ENCODE measurements at regions not wholly inside any gene's neighbourhood (a gene's known extent, or its start where the extent isn't known, plus 50 kb on each side); places are given as distances from the start of the nearest gene placed in this dataset.
A peak's percentile ranks its signal among the peaks of the same experiment; 100 is the strongest.
"Not testable (repeated sequence)": the region's sequence is repeated elsewhere in the genome, so short reads cannot be mapped to it uniquely, and the experiment has no call there.

DNA sequence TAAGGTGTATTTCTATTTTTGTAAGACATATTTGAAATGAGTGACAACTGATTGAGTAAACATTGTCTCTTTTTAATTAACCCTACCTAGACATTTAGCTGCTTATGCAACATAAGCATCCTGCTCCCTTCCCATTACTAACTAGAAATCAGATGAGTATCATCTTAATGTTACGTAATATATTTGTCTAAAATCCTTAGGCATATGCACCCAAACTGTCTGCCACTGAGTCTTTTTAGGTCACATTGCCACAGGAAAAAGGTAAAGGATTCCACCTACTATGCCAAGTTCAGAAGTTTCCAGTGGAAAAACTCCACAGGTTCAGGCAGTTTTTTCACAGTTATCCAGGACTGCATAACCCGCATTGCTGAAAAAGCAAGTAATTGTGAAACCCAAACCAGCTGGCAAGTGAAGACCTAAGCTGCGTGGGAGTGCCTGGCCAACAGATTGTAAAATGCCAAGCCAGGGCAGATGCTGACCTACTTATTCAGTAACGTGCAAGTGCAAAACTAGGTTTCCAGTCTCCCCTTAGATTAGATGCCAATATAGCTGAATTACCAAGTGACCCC lies 983.7 kb downstream of the GATA3 start:
- no peaks in the 10 kb centered on the region for H3K36me3 Mint-ChIP-seq
- CTCF ChIA-PET: no interaction called here
- no peak overlapping the region for H3K27ac Mint-ChIP-seq
- no peaks in the 10 kb centered on the region for H3K9me3 Mint-ChIP-seq
- H3K4me1 Mint-ChIP-seq: no peaks in the 10 kb centered on the region
- H3K27me3 Mint-ChIP-seq: no peaks in the 10 kb centered on the region
- DNase-seq: no peak
- no peak overlapping the region for H3K4me3 Mint-ChIP-seq

DNA sequence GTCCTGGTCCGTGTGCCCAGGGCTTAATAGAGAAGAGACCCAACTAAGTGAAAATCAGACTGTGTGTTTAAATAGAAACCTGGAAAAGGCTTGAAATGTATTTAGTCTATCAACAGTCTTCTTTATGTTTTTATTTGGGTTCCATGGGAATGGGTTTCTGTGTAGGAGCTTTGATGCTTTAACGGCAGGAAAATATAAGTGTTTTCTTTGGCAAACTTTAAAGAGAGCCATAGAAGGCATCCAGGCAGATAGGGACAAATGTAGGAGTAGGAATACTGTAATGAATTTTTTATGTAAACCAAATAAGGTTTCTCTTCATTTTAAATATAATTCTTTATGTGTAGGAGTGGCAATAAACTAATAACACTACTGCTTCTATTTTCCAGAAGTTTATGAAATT lies 989.0 kb downstream of the GATA3 start:
- no peak overlapping the region for H3K27ac Mint-ChIP-seq
- H3K4me3 Mint-ChIP-seq: no peak overlapping the region
- H3K27me3 Mint-ChIP-seq: peaks cover 3% of the 10 kb centered on the region
- CTCF ChIA-PET: no interaction called here
- peaks cover 2% of the 10 kb centered on the region for H3K9me3 Mint-ChIP-seq
- DNase-seq: no peak
- H3K36me3 Mint-ChIP-seq: no peaks in the 10 kb centered on the region
- H3K4me1 Mint-ChIP-seq: no peaks in the 10 kb centered on the region

DNA sequence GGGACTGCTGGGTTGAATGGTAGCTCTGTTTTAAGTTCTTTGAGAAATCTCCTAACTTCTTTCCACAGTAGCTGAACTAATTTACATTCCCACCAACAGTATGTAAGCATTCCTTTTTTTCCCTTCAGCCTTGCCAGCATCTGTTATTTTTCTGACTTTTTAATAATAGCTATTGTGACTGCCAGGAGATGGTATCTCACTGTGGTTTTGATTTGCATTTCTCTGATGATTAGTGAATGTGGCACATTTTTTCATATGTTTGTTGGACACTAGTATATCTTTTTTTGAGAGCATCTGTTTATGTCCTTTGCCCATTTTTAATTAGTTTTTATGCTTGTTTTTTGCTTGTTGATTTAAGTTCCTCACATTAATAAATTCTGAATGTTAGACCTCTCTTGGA lies 990.8 kb downstream of the GATA3 start:
- H3K36me3 Mint-ChIP-seq: no peaks in the 10 kb centered on the region
- no peak for DNase-seq
- no peaks in the 10 kb centered on the region for H3K4me1 Mint-ChIP-seq
- H3K27me3 Mint-ChIP-seq: peaks cover 3% of the 10 kb centered on the region
- no peak overlapping the region for H3K4me3 Mint-ChIP-seq
- H3K9me3 Mint-ChIP-seq: peaks cover 5% of the 10 kb centered on the region
- no peak overlapping the region for H3K27ac Mint-ChIP-seq
- CTCF ChIA-PET: no interaction called here

DNA sequence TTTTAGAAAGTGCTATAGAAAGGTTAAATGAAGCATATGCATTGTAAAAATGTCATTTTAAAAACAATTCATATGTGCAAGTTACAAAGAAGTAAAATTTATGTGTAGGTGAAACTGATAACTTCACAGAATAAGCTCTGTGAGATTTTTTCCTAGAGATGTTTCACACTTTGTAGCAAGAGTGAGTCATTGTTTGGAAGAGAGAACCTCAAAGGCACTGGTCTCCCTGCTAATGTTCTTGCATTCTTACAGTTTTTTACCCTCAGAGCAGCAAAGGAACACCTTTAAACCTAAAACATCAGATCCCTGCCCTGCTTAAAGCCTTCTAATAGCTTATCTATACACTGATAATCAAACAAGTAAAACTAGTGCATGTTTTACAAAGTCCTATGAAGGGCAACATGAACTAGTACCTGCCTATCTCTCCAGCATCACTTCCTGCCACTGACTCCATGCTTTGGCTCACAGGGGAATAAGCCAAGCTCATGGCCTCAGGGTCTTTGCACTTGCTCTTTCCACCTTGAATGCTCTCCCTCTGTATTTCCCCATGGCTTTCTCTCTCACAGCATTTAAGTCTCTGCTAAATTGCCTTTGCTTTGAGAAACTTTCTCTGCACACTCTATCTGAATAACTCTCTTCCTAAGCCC lies 997.0 kb downstream of the GATA3 start:
- Mint-ChIP-seq H3K36me3 (peaks cover 1% of the 10 kb centered on the region), H3K4me3 (no peak overlapping the region)
- CTCF ChIA-PET: interaction anchor here (0.6 kb wide), 1 partner anchor 1268 kb away, joined by 3 read pairs; no protein-coding TSS in a partner anchor

DNA sequence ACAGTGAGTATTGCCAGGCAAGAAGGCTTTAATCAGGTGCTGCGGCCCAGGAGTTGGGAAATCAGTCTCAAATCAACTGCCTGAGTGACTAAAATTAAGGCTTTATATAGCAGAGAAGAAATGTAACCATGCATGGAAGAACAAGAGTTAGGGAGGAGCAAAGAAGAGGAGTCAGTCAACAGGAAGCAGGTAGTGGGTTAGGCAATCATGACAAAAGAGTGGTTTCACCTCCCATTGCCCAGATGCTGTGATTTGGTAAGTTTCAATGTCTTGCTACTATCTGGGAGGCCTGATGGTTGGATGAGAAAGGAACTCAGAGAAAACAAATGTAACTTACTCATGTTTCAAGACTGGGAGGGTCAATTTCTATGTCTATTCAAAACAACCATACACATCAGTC lies 998.3 kb downstream of the GATA3 start:
- CTCF ChIA-PET: no interaction called here
- Mint-ChIP-seq H3K36me3 (peaks cover 1% of the 10 kb centered on the region), H3K9me3 (peaks cover 21% of the 10 kb centered on the region), H3K4me1 (peaks cover 19% of the 10 kb centered on the region), H3K4me3 (no peak overlapping the region), H3K27me3 (peaks cover 4% of the 10 kb centered on the region), H3K27ac (peak overlapping the region; percentile 60)
- DNase-seq: peak; percentile 28

More for the DNA sequence above, 997.0 kb downstream of the GATA3 start:
- DNase-seq: no peak
- Mint-ChIP-seq H3K9me3 (peaks cover 14% of the 10 kb centered on the region), H3K27me3 (no peaks in the 10 kb centered on the region), H3K27ac (no peak overlapping the region), H3K4me1 (peaks cover 19% of the 10 kb centered on the region)

DNA sequence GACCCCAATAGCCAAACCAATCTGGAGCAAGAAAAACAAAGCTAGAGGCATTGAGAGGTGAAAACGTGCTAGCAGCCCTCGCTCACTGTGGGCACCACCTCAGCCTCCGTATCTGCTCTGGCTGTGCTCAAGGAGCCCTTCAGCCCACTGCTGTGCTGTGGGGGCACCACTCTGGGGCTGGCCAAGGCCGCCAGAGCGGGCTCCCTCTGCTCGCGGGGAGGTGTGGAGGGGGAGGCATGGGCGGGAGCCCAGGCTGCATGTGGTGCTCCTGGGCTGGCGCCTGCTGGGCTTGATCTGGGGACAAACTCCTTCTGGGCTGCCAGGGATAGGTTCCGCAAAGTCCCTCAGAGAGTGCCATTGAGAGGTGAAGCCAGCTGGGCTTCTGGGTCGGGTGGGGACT lies 1002.0 kb downstream of the GATA3 start:
- Mint-ChIP-seq H3K9me3 (peaks cover 19% of the 10 kb centered on the region), H3K36me3 (peaks cover 1% of the 10 kb centered on the region), H3K27ac (no peak overlapping the region), H3K4me3 (no peak overlapping the region), H3K4me1 (peaks cover 25% of the 10 kb centered on the region), H3K27me3 (peaks cover 4% of the 10 kb centered on the region)
- DNase-seq: no peak
- CTCF ChIA-PET: no interaction called here

DNA sequence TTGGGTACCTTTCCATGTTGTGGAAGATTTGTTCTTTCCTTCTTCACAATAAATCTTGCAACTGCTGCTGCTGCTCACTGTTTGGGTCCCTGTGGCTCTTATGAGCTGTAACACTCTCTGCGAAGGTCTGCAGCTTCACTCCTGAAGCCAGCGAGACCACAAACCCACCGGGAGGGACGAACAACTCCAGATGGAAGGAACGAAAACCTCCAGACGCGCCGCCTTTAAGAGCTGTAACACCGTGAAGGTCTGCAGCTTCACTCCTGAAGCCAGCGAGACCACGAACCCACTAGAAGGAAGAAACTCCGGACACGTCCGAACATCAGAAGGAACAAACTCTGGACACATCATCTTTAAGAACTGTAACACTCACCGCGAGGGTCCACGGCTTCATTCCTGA lies 1002.8 kb downstream of the GATA3 start:
- H3K4me3 Mint-ChIP-seq, H3K36me3 Mint-ChIP-seq, H3K27me3 Mint-ChIP-seq, CTCF ChIA-PET, DNase-seq, H3K27ac Mint-ChIP-seq: not testable (repeated sequence)
- peaks cover 19% of the 10 kb centered on the region for H3K4me1 Mint-ChIP-seq
- H3K9me3 Mint-ChIP-seq: peaks cover 19% of the 10 kb centered on the region

DNA sequence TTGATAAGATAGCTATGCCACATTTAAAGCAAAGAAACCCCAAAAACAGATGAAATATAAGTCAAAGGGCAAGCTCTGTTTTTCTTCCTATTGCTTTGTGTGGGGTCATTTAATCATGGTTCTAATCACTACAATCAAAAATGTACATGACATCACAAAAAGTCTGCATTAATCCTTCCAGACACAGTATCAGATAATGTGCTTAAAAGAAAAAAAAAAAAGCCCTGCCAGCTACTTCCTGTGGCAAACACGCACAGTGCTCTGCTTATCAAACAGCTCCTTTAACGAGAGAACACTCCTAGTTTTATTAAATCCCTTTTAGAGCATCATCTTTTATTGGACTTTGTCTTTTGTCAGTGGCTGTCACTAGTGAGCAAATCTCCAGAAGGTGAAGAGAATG lies 1005.8 kb downstream of the GATA3 start:
- no peak for DNase-seq
- Mint-ChIP-seq H3K27me3 (peaks cover 4% of the 10 kb centered on the region), H3K4me3 (no peak overlapping the region), H3K27ac (no peak overlapping the region), H3K36me3 (no peaks in the 10 kb centered on the region), H3K9me3 (peaks cover 11% of the 10 kb centered on the region), H3K4me1 (peaks cover 8% of the 10 kb centered on the region)
- CTCF ChIA-PET: no interaction called here

DNA sequence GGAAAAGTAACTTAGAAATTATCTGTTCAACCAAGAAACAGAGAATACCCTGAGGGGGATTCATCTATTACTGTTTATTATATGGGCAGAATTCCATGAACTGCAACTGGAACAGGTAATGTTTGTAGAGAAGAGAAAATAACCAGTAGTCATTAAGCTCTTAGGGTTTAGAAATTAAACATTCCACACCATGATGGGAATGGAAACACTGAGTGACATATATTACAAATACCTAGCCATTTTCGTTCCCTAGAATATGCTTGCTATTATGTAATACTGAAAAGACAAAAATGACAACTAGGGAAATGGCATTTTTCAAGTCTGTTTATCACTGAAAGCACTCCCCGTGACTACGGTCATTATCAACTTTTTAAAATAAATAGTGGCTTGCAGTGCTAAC lies 1007.4 kb downstream of the GATA3 start:
- no peak overlapping the region for H3K27ac Mint-ChIP-seq
- DNase-seq: no peak
- H3K4me1 Mint-ChIP-seq: peaks cover 8% of the 10 kb centered on the region
- no peaks in the 10 kb centered on the region for H3K36me3 Mint-ChIP-seq
- CTCF ChIA-PET: no interaction called here
- no peak overlapping the region for H3K4me3 Mint-ChIP-seq
- H3K27me3 Mint-ChIP-seq: peaks cover 4% of the 10 kb centered on the region
- peaks cover 7% of the 10 kb centered on the region for H3K9me3 Mint-ChIP-seq

DNA sequence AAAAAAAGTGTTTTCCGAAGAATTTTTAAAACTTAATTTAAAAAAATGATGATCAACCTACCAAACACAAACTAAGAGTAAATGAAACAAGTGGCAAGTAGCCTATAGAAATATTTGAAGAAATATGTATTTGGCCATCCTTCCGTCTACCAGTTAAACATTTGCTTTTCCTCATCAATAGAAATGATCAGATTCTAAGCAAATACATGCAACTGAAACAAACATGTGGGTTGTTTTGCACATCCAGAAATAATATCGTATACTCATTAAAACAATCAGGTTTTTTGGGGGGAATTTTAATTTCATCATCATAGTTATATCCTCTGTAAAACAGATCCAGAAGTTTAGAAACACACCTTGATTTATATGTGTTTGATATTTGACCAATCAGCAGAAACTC lies 1011.7 kb downstream of the GATA3 start:
- CTCF ChIA-PET: no interaction called here
- H3K36me3 Mint-ChIP-seq: no peaks in the 10 kb centered on the region
- H3K27ac Mint-ChIP-seq: no peak overlapping the region
- H3K27me3 Mint-ChIP-seq: no peaks in the 10 kb centered on the region
- no peaks in the 10 kb centered on the region for H3K4me1 Mint-ChIP-seq
- no peak overlapping the region for H3K4me3 Mint-ChIP-seq
- no peaks in the 10 kb centered on the region for H3K9me3 Mint-ChIP-seq
- no peak for DNase-seq

DNA sequence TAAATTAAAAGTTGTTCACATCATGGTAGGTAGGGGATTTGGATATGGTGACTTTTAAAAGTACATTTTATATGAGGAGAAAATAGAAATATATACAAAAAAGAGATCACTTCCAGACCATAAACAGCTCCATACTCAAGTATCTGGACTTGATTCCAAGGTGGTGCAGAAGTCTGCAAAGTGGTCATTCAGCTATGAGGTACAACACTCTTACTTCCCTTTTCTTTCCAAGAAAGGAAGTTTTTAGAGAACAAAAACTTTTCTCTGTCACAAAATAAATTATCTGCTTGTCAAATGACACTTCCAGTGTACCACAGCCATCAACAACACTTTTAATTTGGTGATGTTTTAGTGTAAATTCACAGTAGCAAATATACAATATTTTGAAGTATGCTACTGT lies 1013.5 kb downstream of the GATA3 start:
- no peak for DNase-seq
- no peaks in the 10 kb centered on the region for H3K9me3 Mint-ChIP-seq
- CTCF ChIA-PET: no interaction called here
- H3K27me3 Mint-ChIP-seq: no peaks in the 10 kb centered on the region
- H3K4me3 Mint-ChIP-seq: no peak overlapping the region
- no peak overlapping the region for H3K27ac Mint-ChIP-seq
- H3K36me3 Mint-ChIP-seq: no peaks in the 10 kb centered on the region
- no peaks in the 10 kb centered on the region for H3K4me1 Mint-ChIP-seq

DNA sequence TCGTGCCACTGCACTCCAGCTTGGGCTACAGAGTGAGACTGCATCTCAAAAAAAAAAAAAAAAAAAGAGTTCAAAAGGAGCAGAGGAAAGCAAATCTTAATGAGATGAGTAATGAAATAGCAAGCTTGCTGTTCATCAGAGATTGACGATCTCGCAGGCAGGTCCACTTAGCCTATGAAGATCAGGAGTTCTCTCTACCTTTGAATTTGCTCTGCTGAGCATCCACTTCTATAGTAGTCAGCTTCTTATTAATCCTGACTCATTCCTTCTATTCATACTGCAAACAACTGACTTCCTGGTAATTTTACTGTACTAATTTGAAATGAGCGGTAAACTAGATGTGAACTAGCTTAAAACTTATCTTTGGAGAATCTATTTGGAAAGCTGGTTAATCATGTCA lies 1014.6 kb downstream of the GATA3 start:
- Mint-ChIP-seq H3K27ac (no peak overlapping the region), H3K36me3 (no peaks in the 10 kb centered on the region), H3K9me3 (no peaks in the 10 kb centered on the region), H3K4me3 (no peak overlapping the region), H3K4me1 (no peaks in the 10 kb centered on the region), H3K27me3 (no peaks in the 10 kb centered on the region)
- CTCF ChIA-PET: no interaction called here
- no peak for DNase-seq

DNA sequence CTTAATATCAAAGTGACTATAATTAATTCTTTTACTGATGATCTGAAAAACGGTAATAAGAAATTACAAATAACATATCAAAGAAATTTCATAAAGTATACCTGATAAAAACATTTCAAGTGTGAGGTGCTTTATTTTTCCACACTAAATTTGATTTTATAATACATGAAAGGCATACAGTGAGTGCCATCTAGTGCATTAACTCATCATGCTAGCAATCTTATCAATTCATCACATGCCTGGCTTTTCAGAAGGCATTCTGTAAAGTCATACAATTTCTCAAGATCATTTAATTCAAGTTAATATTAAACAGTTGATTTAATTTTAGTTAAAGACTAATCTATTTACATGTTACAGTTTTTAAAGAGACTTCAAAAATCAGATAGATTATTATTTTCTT lies 1020.9 kb downstream of the GATA3 start:
- DNase-seq: no peak
- H3K9me3 Mint-ChIP-seq: peaks cover 3% of the 10 kb centered on the region
- no peak overlapping the region for H3K4me3 Mint-ChIP-seq
- CTCF ChIA-PET: no interaction called here
- no peaks in the 10 kb centered on the region for H3K27me3 Mint-ChIP-seq
- no peaks in the 10 kb centered on the region for H3K36me3 Mint-ChIP-seq
- H3K4me1 Mint-ChIP-seq: no peaks in the 10 kb centered on the region
- no peak overlapping the region for H3K27ac Mint-ChIP-seq

DNA sequence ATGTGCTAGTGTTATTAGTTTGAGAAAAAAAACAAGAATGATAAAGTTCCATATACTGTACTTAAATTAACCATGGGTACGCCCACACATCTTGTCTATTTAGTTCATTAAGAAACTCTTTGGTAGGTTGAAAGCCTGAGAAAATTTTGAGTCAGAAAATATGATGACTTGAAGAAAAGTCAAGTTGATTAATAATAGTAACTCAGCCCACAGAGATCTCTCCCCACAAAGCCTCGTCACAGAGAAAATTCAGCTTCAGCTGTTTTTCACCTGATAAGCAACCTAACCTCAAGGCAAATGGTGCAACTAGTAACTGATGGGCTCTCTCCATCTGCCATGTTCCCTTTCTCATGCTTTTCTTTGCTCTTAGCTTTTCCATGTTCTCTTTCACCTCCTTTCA lies 1021.6 kb downstream of the GATA3 start:
- no peaks in the 10 kb centered on the region for H3K4me1 Mint-ChIP-seq
- H3K36me3 Mint-ChIP-seq: no peaks in the 10 kb centered on the region
- H3K27ac Mint-ChIP-seq: no peak overlapping the region
- H3K9me3 Mint-ChIP-seq: peaks cover 3% of the 10 kb centered on the region
- no peaks in the 10 kb centered on the region for H3K27me3 Mint-ChIP-seq
- no peak for DNase-seq
- H3K4me3 Mint-ChIP-seq: no peak overlapping the region
- CTCF ChIA-PET: no interaction called here

DNA sequence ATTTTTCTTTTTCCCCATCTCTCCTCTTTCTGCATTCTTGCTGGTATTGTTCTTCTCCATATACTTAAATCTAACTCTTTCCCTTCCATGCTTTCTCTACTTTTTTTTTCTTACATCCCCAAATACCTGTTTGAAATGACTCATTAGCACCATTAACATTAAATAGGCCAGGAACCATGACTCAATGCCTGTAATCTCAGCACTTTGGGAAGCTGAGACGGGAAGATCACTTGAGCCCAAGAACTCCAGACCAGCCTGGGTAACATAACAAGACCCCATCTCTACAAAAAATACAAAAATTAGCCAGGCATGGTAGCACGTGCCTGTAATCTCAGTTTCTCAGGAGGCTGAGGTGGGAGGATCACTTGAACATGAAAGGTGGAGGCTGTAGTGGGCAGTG lies 1026.8 kb downstream of the GATA3 start:
- Mint-ChIP-seq H3K4me3 (no peak overlapping the region), H3K27me3 (peaks cover 3% of the 10 kb centered on the region), H3K9me3 (peaks cover 3% of the 10 kb centered on the region), H3K36me3 (no peaks in the 10 kb centered on the region), H3K4me1 (peaks cover 2% of the 10 kb centered on the region), H3K27ac (no peak overlapping the region)
- no peak for DNase-seq
- CTCF ChIA-PET: no interaction called here

DNA sequence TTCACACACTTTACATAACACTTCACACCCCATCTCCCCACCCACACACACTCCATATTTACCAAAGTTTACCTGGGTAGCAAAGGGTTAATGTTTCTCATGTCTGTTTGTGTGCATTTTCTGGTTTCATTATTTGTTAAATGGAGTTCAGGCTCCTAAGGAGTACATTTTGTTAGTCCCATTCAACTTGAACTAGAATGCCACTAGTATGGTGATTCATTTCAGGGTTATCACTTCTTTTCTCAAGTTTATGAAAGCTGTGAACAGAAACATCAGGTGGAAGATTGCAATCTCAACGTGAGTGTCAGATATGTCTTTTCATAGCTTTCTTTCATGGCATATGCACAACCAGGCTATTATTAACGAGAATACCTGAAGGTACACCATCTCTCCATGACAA lies 1027.5 kb downstream of the GATA3 start:
- peaks cover 3% of the 10 kb centered on the region for H3K27me3 Mint-ChIP-seq
- H3K4me3 Mint-ChIP-seq: no peak overlapping the region
- CTCF ChIA-PET: no interaction called here
- H3K36me3 Mint-ChIP-seq: no peaks in the 10 kb centered on the region
- peaks cover 3% of the 10 kb centered on the region for H3K9me3 Mint-ChIP-seq
- peaks cover 2% of the 10 kb centered on the region for H3K4me1 Mint-ChIP-seq
- DNase-seq: no peak
- no peak overlapping the region for H3K27ac Mint-ChIP-seq

All from activated naive CD4-positive, alpha-beta T cell treated with anti-CD3 and anti-CD28 coated beads, Interleukin-2, amount 10 ng/mL, durations not matched to agents 7 days and 5 days (primary cell).